GM21423 (cell line): ENCODE measurements at regions not wholly inside any gene's neighbourhood (a gene's known extent, or its start where the extent isn't known, plus 50 kb on each side); places are given as distances from the start of the nearest gene placed in this dataset.

ENCODE experiments used
- ATAC-seq: cut with Tn5 transposase; IDR thresholded peaks from one replicate; pipeline ENCODE4 v1.9.1; 2021; ENCODE audit warnings: mild to moderate bottlenecking, moderate library complexity; ENCODE audit not compliant: unreplicated experiment

DNA sequence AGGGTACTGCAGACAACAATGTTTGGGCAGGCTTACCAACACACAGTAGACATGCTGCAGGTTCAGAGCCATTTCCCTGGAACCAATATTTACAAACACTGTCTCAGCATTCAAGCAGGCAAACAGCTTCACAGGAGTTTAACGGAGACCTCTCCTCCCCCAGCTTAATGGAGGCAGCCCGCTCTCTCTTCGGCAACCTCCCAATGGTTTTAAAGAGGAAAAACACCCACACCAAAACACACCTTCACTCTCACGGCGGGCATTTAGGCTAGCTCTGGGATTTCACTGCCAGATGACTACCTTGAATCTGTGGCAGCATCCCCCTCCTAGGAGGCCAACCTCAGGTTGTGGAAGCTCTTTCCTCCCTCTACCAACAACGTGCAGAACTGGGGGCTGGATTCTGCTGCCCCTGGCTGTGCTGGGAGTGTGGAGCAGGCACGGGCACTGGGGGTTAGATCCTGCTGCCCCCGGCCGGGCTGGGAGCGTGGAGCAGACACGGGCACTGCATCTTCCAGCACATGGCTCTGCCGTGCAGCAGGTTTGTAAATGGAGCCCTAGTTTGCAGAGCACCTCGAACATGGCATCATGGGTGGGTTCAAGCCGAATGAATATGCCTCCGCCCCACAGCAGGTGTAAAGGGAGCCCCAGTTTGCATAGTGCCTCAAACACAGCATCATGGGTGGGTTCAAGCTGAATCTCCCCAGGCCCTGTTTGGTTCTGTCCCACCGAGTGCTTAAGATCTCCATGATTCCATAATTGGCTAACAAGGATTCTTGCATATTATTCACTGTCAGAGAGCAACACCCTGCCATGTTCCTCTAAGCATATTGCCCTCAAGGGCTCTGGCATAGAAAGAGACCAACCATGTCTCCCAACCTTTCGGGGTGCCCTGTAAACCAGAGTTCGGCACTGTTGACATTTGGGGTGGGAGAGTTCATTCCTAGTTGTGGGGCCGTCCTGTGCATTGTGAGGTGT lies 86.4 kb downstream of the RBFOX3 start:
- ATAC-seq, result no peak

DNA sequence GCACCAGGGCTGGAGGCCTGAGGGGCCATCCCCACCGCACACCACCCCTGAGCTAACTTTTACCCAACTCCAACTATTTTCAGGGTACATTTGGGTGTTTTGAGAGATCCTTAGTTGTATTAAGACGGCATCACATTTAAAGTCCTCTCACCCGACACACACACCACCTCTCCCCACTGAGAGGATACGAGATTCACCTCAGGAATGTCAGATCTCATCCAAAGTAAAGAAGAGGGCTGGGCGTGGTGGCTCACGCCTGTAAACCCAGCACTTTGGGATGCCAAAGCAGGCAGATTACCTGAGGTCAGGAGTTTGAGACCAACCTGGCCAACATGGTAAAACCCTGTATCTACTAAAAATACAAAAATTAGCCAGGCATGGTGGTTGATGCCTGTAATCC lies 88.4 kb downstream of the RBFOX3 start:
- ATAC-seq, result no peak

DNA sequence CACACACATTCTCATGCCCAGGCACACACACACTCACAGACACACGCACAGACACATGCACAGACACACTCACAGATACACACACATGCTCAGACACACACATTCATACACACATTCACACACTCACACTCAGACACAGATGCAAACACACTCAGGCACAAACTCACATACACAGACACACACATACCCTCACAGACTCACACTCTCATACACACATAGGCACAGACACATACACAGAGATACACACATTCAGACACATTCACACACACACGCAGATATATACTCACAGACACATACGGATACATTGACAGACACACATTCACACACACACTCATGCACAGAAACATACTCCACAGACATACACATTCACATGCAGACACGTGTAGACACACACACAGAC lies 89.6 kb downstream of the RBFOX3 start:
- ATAC-seq, result no peak

DNA sequence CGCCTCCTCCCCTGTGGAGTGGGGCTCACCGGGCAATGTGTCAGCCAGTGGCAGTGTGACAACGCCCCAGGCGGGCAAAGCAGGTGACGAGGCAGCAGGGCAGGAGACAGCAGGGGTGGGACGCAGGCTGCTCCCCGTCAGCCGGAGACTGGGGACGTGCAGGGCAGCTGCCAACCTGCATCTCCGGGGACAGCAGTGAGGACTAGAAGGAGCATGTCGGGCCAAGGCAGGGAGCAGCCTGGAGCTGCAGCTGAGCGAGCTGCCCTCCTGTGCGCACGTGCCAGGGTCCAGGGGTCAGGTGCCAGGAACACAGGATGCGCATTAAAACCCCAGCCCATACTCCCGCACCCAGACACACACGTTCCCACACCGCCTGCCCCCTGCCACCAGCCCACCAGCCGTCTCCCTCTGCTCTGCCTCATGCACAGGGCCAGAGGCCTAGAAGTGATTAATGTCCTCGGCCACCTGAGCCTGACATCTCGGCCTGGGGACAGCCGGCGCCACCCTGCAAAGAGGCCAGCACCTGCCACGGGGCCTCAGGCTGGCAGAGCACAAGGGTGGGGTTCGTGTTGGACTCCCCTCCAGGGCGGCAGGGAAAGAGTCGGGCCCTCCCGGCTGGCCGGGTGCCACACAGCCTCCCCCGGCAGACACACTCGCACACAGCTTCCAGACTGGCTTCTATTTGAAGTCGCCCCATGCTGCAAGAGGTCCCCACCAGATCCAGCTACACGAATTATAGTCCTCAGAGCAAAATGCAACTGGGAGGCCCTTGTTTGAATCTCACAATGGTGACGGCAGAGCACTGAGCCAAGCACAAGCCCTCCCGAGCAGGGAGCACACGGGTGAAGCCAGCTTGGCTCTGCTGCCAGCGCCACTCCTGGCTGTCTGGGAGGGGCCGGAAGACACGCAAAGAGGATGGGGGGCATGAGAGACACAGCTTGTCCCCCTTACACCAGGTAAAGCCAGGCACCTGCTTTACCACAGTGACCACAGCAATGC lies 90.4 kb downstream of the RBFOX3 start:
- ATAC-seq, result no peak

DNA sequence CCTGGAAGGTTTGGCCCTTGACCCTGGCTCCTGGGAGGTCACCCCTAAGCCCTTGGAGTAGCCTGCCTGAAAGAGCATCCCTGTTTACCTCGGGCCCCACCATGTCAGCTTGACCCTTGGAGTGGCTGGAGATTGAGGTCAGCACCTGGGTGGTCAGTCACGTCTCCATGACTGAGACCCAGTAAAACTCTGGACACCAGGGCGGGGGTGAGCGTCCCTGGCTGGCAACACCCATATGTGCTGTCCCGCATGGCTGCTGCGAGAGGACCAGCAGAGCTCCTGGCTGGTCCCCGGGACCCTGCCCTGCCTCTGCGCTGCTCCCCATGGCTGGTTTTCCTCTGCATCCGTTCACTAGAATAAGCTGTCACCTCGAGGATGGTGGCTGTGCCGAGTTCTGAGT lies 91.2 kb downstream of the RBFOX3 start:
- ATAC-seq, result no peak

DNA sequence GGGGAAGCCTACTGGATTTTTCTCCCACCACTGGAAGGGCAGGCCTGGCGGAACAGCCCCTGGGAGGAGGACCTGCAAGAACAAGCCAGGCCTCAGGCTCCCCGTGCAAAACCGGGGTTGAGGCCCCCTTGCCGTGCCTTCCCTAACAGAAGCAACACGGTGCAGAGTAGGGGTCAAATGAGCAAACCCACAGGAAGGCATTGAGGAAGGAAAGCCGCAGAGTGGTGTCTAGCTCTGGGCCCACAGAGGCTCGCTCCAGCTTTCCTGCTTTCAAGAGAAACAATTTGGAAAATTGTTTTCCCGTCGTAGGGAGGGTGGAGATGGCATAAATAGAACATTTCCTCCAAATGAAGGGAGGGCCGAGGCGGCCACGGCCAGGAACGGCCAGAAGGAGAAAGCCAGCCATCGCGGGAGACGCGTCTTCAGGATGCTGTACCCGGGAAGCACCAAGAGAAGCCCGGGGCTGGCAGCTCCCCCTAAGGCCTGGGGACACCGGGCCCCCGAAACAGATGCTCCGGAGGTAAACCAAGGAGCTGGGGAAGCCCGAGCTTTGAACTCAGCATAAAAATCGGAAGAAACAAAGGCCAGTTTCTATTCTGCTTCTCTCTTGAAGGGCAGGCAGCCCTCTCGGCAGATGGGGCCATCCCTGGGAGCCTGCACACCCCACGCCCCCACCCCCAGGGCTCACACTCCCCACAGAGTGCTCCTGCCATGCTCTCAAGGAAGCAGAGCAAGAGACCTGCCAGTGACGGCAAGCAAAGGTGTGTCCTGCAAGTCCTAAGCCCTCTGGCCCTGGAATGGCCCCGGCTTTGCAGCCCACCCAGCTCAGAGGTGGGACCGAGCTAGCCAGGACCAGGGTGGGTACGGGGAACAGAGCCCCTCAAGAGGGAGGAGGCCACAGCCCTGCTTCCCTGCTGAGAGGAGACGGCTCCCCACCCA lies 92.0 kb downstream of the RBFOX3 start:
- ATAC-seq, result no peak

DNA sequence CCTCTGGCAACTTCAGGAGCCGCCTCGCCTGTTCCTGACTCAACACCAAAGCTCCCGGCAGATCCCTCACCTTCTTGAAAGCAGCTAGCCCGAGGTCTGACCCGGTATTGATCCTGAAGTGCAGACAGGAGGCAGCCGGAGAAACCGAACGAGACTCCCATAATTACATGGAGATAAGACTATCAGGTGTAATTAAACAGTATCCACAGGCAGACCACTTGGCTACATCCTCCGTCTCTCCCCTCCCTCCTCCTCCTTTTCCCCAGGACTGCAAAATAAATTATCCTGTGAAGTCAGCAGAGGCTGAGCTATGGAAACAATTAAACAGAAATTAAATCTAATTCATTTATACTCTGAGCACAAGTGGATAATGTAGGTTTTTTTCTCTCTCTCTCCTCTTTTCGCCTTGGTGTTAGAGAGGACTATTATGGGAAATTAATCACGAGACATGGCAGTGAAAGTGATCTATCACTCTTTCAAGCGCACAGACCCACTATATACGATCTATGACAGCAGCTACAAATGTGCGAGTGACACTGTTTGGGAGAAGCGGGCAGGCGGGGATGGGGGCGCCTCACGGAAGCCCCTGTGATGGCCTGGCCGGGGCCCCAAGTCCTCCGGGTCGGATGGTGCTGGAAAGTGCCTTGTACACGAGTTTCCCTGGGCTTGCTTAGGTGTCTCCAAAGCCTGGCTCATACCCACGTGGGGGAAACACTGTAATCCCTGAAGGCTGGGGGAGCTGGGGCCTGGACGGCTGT lies 92.8 kb downstream of the RBFOX3 start:
- ATAC-seq, result no peak

DNA sequence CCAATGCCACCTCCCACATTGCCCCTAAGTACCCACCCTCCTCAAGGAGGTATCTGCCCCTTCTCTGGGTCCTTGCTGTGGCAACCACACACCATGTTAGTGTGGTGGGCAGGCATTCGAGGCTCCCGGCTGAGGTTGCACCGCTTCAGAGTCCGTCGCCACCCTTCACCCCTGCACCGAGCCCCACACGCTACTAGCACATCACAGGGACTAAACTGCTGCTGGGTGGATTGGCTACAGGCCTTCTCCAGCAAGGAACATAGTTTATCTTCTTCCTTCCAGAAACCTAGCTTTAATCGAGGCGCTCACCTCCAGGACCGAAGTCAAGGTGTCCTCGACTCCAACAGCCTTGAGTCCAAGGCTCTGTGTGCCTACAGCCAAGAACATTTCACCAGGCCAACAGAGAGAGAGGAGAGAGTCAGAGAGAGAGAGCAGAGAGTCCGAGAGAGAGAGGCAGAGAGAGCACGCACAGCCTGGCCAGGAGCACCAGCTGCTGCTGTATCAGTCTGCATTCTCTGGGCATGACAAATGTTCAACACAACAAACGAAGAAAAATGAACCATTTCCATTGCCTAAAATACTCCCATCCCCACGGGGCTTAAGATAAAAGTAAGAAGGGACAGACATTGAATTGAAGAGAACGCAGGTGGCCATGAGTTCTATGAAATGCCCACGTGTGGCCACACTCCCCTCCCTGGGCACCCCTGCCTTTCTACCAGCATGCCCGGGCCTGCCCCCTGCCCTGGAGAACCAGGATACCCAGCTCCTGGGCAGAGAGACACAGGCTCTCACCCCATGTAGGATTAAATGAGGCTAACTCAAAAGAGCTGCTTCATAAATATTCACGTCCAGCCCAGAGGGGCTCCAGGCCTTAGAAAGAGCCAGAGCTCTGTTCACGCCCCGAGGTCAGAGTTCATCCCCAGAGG lies 94.9 kb downstream of the RBFOX3 start:
- ATAC-seq, result no peak

DNA sequence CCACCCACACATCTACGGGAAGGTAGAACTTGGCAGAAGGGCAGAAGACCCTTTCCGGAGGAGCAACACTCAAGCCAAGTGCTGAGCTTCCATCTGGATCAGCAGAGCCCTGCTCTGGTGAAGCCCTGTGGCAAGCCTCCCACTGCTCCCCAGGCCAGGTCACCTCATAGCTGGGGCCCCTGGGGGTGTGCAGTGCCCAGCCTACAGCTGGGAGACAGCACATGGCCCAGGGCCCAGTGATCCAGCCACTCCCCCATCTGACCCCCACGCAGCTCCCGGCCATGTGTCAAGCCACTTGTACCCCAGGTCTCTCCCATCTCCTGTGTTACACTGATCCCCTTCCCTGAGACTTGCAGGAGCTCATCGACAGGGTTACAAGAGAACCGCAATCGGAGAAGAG lies 95.7 kb downstream of the RBFOX3 start:
- ATAC-seq, result no peak

DNA sequence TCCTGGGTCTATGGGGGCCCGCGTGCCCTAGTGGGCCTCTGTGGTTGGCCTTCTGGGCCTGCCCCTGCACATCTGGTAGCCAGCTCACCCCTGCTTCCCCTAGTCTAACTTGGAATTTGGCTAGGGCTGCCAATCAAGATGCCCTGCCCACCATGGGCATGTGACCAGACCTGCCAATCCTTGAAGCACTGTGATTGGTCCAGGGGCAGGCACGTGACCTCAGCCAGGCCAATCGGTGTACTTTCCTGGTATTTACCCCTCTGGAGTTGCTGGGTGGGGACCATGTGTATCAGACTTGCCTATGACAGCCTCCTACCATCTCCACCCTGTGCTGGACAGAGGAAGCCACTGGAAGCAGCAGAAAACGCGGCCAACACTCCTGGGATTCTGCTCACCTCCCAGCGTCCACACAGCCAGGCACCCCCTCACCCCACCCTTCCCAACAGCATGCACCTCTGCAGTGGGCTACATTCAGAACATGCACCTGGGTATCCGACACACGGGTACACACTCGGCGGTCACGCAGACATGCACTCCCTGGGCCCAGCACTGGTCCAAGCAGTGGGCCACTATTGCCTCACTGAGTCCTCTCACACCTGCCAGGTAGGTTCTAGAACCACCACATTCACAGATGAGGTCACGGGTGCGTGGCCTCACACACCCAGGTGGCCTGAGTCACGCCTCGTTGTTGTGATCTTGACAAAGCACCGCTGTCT lies 96.9 kb downstream of the RBFOX3 start:
- no peak for ATAC-seq

DNA sequence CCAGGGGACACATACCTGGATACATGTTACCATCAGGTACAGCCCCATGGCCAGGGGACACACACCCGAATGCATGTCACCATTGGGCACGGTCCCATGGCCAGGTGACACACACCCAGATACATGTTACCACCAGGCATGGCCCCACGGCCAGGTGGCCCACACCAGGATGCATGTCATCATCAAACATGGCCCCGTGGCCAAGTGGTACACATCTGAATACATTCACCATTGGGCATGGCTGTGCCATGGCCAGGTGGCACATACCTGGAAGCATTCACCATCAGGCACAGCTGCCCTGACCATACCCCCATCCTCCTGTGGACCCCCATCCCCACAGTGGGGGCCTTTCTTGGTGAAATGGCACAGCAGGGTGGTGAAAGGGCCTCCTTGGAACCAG lies 97.6 kb downstream of the RBFOX3 start:
- ATAC-seq, result no peak

DNA sequence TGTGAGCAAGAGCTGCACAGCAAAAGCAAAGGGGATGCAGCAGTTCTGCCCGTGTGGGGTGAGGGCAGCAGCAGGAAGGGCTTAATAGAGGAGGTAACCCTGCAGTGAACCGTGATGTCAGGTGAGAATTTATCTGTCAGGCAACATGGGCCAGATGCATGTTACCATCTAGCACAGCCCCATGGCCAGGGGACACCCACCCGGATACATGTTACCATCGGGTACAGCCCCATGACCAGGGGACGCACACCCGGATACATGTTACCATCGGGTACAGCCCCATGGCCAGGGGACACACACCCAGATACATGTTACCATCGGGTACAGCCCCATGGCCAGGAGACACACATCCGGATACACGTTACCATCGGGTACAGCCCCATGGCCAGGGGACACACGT lies 99.4 kb downstream of the RBFOX3 start:
- no peak for ATAC-seq

DNA sequence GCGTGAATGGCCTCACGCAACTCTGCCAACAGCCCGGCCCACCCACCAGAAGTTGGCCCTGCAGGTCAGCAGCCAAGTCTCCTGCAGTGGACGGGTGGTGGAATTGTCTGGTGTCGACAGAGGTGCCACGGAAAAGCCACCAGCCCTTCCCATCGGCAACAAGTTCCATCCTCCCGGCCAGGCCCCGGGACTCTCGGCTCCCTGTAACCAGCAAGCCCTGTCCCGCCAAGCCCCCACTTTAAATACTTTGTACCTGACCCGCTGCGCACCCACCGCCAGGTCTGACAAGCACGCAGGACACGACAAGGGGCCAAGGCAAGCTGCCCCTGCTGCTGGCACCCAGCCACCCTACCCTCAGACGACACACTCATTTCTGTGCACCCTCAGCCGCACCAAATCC lies 100.8 kb downstream of the RBFOX3 start:
- ATAC-seq, result no peak

DNA sequence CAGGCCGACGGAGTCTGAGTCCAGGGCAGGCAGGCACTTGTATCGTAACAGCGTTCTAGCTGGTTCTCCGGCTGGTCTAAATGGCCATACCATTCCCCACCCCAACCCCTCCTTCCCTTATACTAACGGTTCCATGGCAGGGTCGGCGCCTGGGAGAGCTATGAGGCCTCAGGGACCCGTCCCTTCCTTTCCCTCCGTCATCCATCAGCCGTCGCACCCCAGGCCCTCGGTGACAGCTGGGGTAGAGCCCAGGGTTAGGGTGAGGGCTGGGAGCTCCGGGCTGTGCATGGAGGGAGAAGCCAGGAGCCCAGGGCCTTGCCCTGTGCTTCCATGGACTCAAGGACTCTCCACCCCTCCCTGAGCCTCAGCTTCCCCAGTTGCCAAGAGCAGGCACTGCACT lies 101.4 kb downstream of the RBFOX3 start:
- no peak for ATAC-seq

DNA sequence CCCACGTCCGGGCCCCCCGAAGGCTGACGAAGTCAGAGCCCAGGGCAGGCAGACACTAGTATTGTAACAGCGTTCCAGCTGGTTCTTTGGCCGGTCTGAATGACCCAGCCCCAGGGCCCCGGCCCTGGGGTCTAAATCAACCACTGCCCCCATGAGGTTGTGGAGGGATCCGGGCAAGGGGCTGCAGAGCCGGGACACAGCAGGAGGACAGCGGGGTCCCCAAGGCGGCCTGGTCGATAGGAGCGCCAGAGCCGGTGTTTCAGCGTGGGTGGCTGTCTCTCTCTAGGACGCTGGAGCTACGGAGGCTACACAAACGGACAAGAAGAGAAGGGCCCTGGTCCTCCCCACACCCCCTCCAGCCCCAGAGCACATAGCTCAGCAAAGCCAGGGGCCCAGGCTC lies 101.8 kb downstream of the RBFOX3 start:
- no peak for ATAC-seq

DNA sequence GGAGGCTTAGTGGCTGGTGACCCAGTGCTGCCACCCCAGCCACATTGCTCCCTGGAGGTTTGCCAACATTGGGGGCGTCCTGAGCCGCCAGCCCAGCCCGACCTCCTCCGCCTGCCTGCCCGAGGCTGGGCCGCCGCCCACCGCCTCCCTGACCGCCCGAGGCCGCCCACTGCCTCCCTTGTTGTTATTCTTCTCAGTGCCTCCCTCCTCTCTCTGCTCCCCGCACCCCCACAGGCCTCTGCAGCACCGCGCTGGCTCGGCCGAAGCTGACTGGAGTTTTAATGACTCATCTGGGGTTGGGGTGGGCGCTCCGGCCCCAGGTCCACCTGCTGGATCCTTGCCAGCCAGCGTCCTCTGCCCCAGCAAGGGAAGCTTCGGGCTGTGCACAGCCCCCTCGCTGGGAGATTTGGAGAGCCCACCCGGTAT lies 102.5 kb downstream of the RBFOX3 start:
- no peak for ATAC-seq

DNA sequence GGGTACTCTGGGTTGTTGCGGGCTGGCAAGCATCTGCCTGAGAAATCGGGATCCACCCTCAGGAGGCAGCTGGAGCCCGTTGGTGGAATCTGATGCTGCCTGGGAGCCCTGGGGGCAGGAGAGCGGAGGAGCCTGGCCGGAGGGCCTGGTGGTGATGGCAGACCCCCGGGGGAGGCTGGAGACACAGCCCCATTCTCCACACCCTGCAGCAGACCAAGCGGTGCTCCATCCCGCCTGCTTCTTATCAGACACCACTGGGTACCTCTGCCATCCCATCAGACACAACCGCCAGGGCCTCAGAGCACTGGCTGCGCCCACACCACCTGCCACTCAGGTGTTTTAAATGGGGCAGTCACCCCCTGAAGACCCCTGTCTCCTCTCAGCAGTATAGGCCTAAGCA lies 103.9 kb downstream of the RBFOX3 start:
- ATAC-seq, result no peak
